SK-MEL-5 (cell line): ENCODE measurements at regions not wholly inside any gene's neighbourhood (a gene's known extent, or its start where the extent isn't known, plus 50 kb on each side); places are given as distances from the start of the nearest gene placed in this dataset.

ENCODE experiments used
- DNase-seq: peaks from one replicate; pipeline ENCODE4 v3.0.0-alpha.2; 2016; ENCODE audit warnings: low read depth, low spot score
- in situ Hi-C: cut with HindIII; loops from 2 replicates; pipeline ENCODE4 v1.10.0; 2016; ENCODE audit warnings: low sequenced_read_pairs, high pct_unique_total_duplicates, low pct_unique_long_range_greater_than_20kb

- in situ Hi-C loops = no loop called here
- no peak for DNase-seq
Observed at GRCh38 chr4:154013576-154013975, 224.7 kb upstream of the SFRP2 start.

GRCh38 chr4:154010371-154010770 lies 221.5 kb upstream of the SFRP2 start:
- in situ Hi-C loops = no loop called here

GRCh38 chr4:154009788-154010187 lies 220.9 kb upstream of the SFRP2 start:
- in situ Hi-C loops = no loop called here
- no peak for DNase-seq

More at GRCh38 chr4:154010371-154010770, 221.5 kb upstream of the SFRP2 start:
- no peak for DNase-seq

GRCh38 chr4:154009191-154009590 lies 220.3 kb upstream of the SFRP2 start:
- in situ Hi-C loops = no loop called here

GRCh38 chr4:154005171-154005520 lies 216.3 kb upstream of the SFRP2 start:
- in situ Hi-C loops = no loop called here
- no peak for DNase-seq

More at GRCh38 chr4:154009191-154009590, 220.3 kb upstream of the SFRP2 start:
- peak; percentile 4 for DNase-seq

- no peak for DNase-seq
- in situ Hi-C loops = no loop called here
Observed at GRCh38 chr4:154004507-154005170, 215.8 kb upstream of the SFRP2 start.

- DNase-seq = no peak
- in situ Hi-C loops = no loop called here
Observed at GRCh38 chr4:154004016-154004415, 215.1 kb upstream of the SFRP2 start.

GRCh38 chr4:154003378-154003777 lies 214.5 kb upstream of the SFRP2 start:
- DNase-seq = no peak
- in situ Hi-C loops = no loop called here

- in situ Hi-C loops = no loop called here
- DNase-seq = no peak
Observed at GRCh38 chr4:154001193-154001592, 212.3 kb upstream of the SFRP2 start.

- in situ Hi-C loops = no loop called here
- DNase-seq = no peak
Observed at GRCh38 chr4:153997516-153997915, 208.6 kb upstream of the SFRP2 start.

- in situ Hi-C loops = no loop called here
- DNase-seq = no peak
Observed at GRCh38 chr4:153989505-153989904, 200.6 kb upstream of the SFRP2 start.

- in situ Hi-C loops = no loop called here
- no peak for DNase-seq
Observed at GRCh38 chr4:153988492-153989363, 199.8 kb upstream of the SFRP2 start.

GRCh38 chr4:153987291-153987690 lies 198.4 kb upstream of the SFRP2 start:
- no peak for DNase-seq
- in situ Hi-C loops = no loop called here

GRCh38 chr4:153976954-153977353 lies 188.1 kb upstream of the SFRP2 start:
- DNase-seq = no peak
- in situ Hi-C loops = no loop called here

GRCh38 chr4:153974452-153974851 lies 185.6 kb upstream of the SFRP2 start:
- no peak for DNase-seq
- in situ Hi-C loops = no loop called here

- in situ Hi-C loops = no loop called here
- no peak for DNase-seq
Observed at GRCh38 chr4:153973942-153974341, 185.1 kb upstream of the SFRP2 start.

GRCh38 chr4:153971899-153972298 lies 183.0 kb upstream of the SFRP2 start:
- in situ Hi-C loops = no loop called here
- DNase-seq = no peak

- DNase-seq = no peak
- in situ Hi-C loops = no loop called here
Observed at GRCh38 chr4:153970169-153970568, 181.3 kb upstream of the SFRP2 start.

GRCh38 chr4:153969542-153969941 lies 180.7 kb upstream of the SFRP2 start:
- DNase-seq = no peak
- in situ Hi-C loops = no loop called here
